ENCODE measurements at regions not wholly inside any gene's neighbourhood (a gene's known extent, or its start where the extent isn't known, plus 50 kb on each side); places are given as distances from the start of the nearest gene placed in this dataset.
"Not testable (repeated sequence)": the region's sequence is repeated elsewhere in the genome, so short reads cannot be mapped to it uniquely, and the experiment has no call there.

- H3K4me1 ChIP-seq (ENCODE audit: control insufficient read depth, insufficient read depth, low read length) = no peaks in the 10 kb centered on the region
- H3K9ac ChIP-seq (ENCODE audit: low read length in 2 of 2) = no peak overlapping the region
- no peaks in the 10 kb centered on the region for H3K27me3 ChIP-seq (ENCODE audit: control insufficient read depth in 1 of 2, insufficient read depth in 2 of 2, low read length in 2 of 2)
- no peaks in the 10 kb centered on the region for H3K36me3 ChIP-seq (ENCODE audit: control insufficient read depth in 2 of 2, insufficient read depth in 2 of 2, low read length in 2 of 2)
- no peaks in the 10 kb centered on the region for H3K9me3 ChIP-seq (ENCODE audit: control insufficient read depth in 2 of 2, low read length in 2 of 2)
- no peak overlapping the region for H3K4me3 ChIP-seq (ENCODE audit: low read length in 2 of 2)
- H3K27ac ChIP-seq (ENCODE audit: low read length) = no peak overlapping the region
Measured at GRCh38 chr7:13265271-13265670, 577.8 kb downstream of the ARL4A start.

GRCh38 chr7:13274205-13274604, 586.8 kb downstream of the ARL4A start:
- not testable (repeated sequence) for H3K4me3 ChIP-seq (ENCODE audit: low read length in 2 of 2); H3K36me3 ChIP-seq (ENCODE audit: control insufficient read depth in 2 of 2, insufficient read depth in 2 of 2, low read length in 2 of 2); H3K9me3 ChIP-seq (ENCODE audit: control insufficient read depth in 2 of 2, low read length in 2 of 2); H3K9ac ChIP-seq (ENCODE audit: low read length in 2 of 2); H3K27me3 ChIP-seq (ENCODE audit: control insufficient read depth in 1 of 2, insufficient read depth in 2 of 2, low read length in 2 of 2); H3K4me1 ChIP-seq (ENCODE audit: control insufficient read depth, insufficient read depth, low read length); H3K27ac ChIP-seq (ENCODE audit: low read length)

- Histone ChIP-seq H3K4me1 (ENCODE audit: control insufficient read depth, insufficient read depth, low read length) (no peaks in the 10 kb centered on the region), H3K27ac (ENCODE audit: low read length) (no peak overlapping the region), H3K9ac (ENCODE audit: low read length in 2 of 2) (no peak overlapping the region), H3K36me3 (ENCODE audit: control insufficient read depth in 2 of 2, insufficient read depth in 2 of 2, low read length in 2 of 2) (no peaks in the 10 kb centered on the region), H3K27me3 (ENCODE audit: control insufficient read depth in 1 of 2, insufficient read depth in 2 of 2, low read length in 2 of 2) (no peaks in the 10 kb centered on the region), H3K9me3 (ENCODE audit: control insufficient read depth in 2 of 2, low read length in 2 of 2) (no peaks in the 10 kb centered on the region), H3K4me3 (ENCODE audit: low read length in 2 of 2) (no peak overlapping the region)
Measured at GRCh38 chr7:13276977-13277376, 589.5 kb downstream of the ARL4A start.

- Histone ChIP-seq H3K9ac (ENCODE audit: low read length in 2 of 2) (no peak overlapping the region), H3K4me3 (ENCODE audit: low read length in 2 of 2) (no peak overlapping the region), H3K9me3 (ENCODE audit: control insufficient read depth in 2 of 2, low read length in 2 of 2) (no peaks in the 10 kb centered on the region), H3K36me3 (ENCODE audit: control insufficient read depth in 2 of 2, insufficient read depth in 2 of 2, low read length in 2 of 2) (no peaks in the 10 kb centered on the region), H3K27ac (ENCODE audit: low read length) (no peak overlapping the region), H3K4me1 (ENCODE audit: control insufficient read depth, insufficient read depth, low read length) (no peaks in the 10 kb centered on the region), H3K27me3 (ENCODE audit: control insufficient read depth in 1 of 2, insufficient read depth in 2 of 2, low read length in 2 of 2) (no peaks in the 10 kb centered on the region)
Measured at GRCh38 chr7:13278020-13278419, 590.6 kb downstream of the ARL4A start.

GRCh38 chr7:13279854-13280435, 592.5 kb downstream of the ARL4A start:
- Histone ChIP-seq H3K27ac (ENCODE audit: low read length) (no peak overlapping the region), H3K27me3 (ENCODE audit: control insufficient read depth in 1 of 2, insufficient read depth in 2 of 2, low read length in 2 of 2) (no peaks in the 10 kb centered on the region), H3K9ac (ENCODE audit: low read length in 2 of 2) (no peak overlapping the region), H3K4me3 (ENCODE audit: low read length in 2 of 2) (no peak overlapping the region), H3K36me3 (ENCODE audit: control insufficient read depth in 2 of 2, insufficient read depth in 2 of 2, low read length in 2 of 2) (no peaks in the 10 kb centered on the region), H3K9me3 (ENCODE audit: control insufficient read depth in 2 of 2, low read length in 2 of 2) (no peaks in the 10 kb centered on the region), H3K4me1 (ENCODE audit: control insufficient read depth, insufficient read depth, low read length) (no peaks in the 10 kb centered on the region)

GRCh38 chr7:13282377-13282980, 595.0 kb downstream of the ARL4A start:
- Histone ChIP-seq H3K4me3 (ENCODE audit: low read length in 2 of 2) (no peak overlapping the region), H3K9ac (ENCODE audit: low read length in 2 of 2) (no peak overlapping the region), H3K27me3 (ENCODE audit: control insufficient read depth in 1 of 2, insufficient read depth in 2 of 2, low read length in 2 of 2) (no peaks in the 10 kb centered on the region), H3K27ac (ENCODE audit: low read length) (no peak overlapping the region), H3K4me1 (ENCODE audit: control insufficient read depth, insufficient read depth, low read length) (no peaks in the 10 kb centered on the region), H3K36me3 (ENCODE audit: control insufficient read depth in 2 of 2, insufficient read depth in 2 of 2, low read length in 2 of 2) (no peaks in the 10 kb centered on the region), H3K9me3 (ENCODE audit: control insufficient read depth in 2 of 2, low read length in 2 of 2) (no peaks in the 10 kb centered on the region)

- H3K36me3 ChIP-seq (ENCODE audit: control insufficient read depth in 2 of 2, insufficient read depth in 2 of 2, low read length in 2 of 2) = no peaks in the 10 kb centered on the region
- no peaks in the 10 kb centered on the region for H3K9me3 ChIP-seq (ENCODE audit: control insufficient read depth in 2 of 2, low read length in 2 of 2)
- H3K4me3 ChIP-seq (ENCODE audit: low read length in 2 of 2) = no peak overlapping the region
- H3K27me3 ChIP-seq (ENCODE audit: control insufficient read depth in 1 of 2, insufficient read depth in 2 of 2, low read length in 2 of 2) = no peaks in the 10 kb centered on the region
- no peaks in the 10 kb centered on the region for H3K4me1 ChIP-seq (ENCODE audit: control insufficient read depth, insufficient read depth, low read length)
- H3K27ac ChIP-seq (ENCODE audit: low read length) = no peak overlapping the region
- H3K9ac ChIP-seq (ENCODE audit: low read length in 2 of 2) = no peak overlapping the region
Measured at GRCh38 chr7:13286916-13287315, 599.5 kb downstream of the ARL4A start.

GRCh38 chr7:13288516-13288915, 601.1 kb downstream of the ARL4A start:
- Histone ChIP-seq H3K36me3 (ENCODE audit: control insufficient read depth in 2 of 2, insufficient read depth in 2 of 2, low read length in 2 of 2) (no peaks in the 10 kb centered on the region), H3K9me3 (ENCODE audit: control insufficient read depth in 2 of 2, low read length in 2 of 2) (no peaks in the 10 kb centered on the region), H3K4me3 (ENCODE audit: low read length in 2 of 2) (no peak overlapping the region), H3K4me1 (ENCODE audit: control insufficient read depth, insufficient read depth, low read length) (no peaks in the 10 kb centered on the region), H3K27ac (ENCODE audit: low read length) (no peak overlapping the region), H3K27me3 (ENCODE audit: control insufficient read depth in 1 of 2, insufficient read depth in 2 of 2, low read length in 2 of 2) (no peaks in the 10 kb centered on the region), H3K9ac (ENCODE audit: low read length in 2 of 2) (no peak overlapping the region)

GRCh38 chr7:13290975-13291374, 603.5 kb downstream of the ARL4A start:
- H3K27me3 ChIP-seq (ENCODE audit: control insufficient read depth in 1 of 2, insufficient read depth in 2 of 2, low read length in 2 of 2) = no peaks in the 10 kb centered on the region
- H3K9me3 ChIP-seq (ENCODE audit: control insufficient read depth in 2 of 2, low read length in 2 of 2) = no peaks in the 10 kb centered on the region
- H3K36me3 ChIP-seq (ENCODE audit: control insufficient read depth in 2 of 2, insufficient read depth in 2 of 2, low read length in 2 of 2) = no peaks in the 10 kb centered on the region
- H3K9ac ChIP-seq (ENCODE audit: low read length in 2 of 2) = no peak overlapping the region
- H3K4me1 ChIP-seq (ENCODE audit: control insufficient read depth, insufficient read depth, low read length) = no peaks in the 10 kb centered on the region
- H3K4me3 ChIP-seq (ENCODE audit: low read length in 2 of 2) = no peak overlapping the region
- H3K27ac ChIP-seq (ENCODE audit: low read length) = no peak overlapping the region

- H3K9ac ChIP-seq (ENCODE audit: low read length in 2 of 2) = no peak overlapping the region
- H3K4me1 ChIP-seq (ENCODE audit: control insufficient read depth, insufficient read depth, low read length) = no peaks in the 10 kb centered on the region
- H3K4me3 ChIP-seq (ENCODE audit: low read length in 2 of 2) = no peak overlapping the region
- H3K9me3 ChIP-seq (ENCODE audit: control insufficient read depth in 2 of 2, low read length in 2 of 2) = no peaks in the 10 kb centered on the region
- H3K27ac ChIP-seq (ENCODE audit: low read length) = no peak overlapping the region
- no peaks in the 10 kb centered on the region for H3K27me3 ChIP-seq (ENCODE audit: control insufficient read depth in 1 of 2, insufficient read depth in 2 of 2, low read length in 2 of 2)
- H3K36me3 ChIP-seq (ENCODE audit: control insufficient read depth in 2 of 2, insufficient read depth in 2 of 2, low read length in 2 of 2) = no peaks in the 10 kb centered on the region
Measured at GRCh38 chr7:13293264-13294002, 606.0 kb downstream of the ARL4A start.

- no peaks in the 10 kb centered on the region for H3K36me3 ChIP-seq (ENCODE audit: control insufficient read depth in 2 of 2, insufficient read depth in 2 of 2, low read length in 2 of 2)
- H3K4me1 ChIP-seq (ENCODE audit: control insufficient read depth, insufficient read depth, low read length) = no peaks in the 10 kb centered on the region
- no peaks in the 10 kb centered on the region for H3K27me3 ChIP-seq (ENCODE audit: control insufficient read depth in 1 of 2, insufficient read depth in 2 of 2, low read length in 2 of 2)
- H3K9ac ChIP-seq (ENCODE audit: low read length in 2 of 2) = no peak overlapping the region
- H3K9me3 ChIP-seq (ENCODE audit: control insufficient read depth in 2 of 2, low read length in 2 of 2) = no peaks in the 10 kb centered on the region
- H3K27ac ChIP-seq (ENCODE audit: low read length) = no peak overlapping the region
- no peak overlapping the region for H3K4me3 ChIP-seq (ENCODE audit: low read length in 2 of 2)
Measured at GRCh38 chr7:13307040-13307439, 619.6 kb downstream of the ARL4A start.

All from stomach smooth muscle (tissue), 2 donors.